SIG-M5 treated with dmso at 0.1 percent for 504 hours (cell line): ENCODE measurements at regions not wholly inside any gene's neighbourhood (a gene's known extent, or its start where the extent isn't known, plus 50 kb on each side); places are given as distances from the start of the nearest gene placed in this dataset.
"Not testable (repeated sequence)": the region's sequence is repeated elsewhere in the genome, so short reads cannot be mapped to it uniquely, and the experiment has no call there.

Source experiments
- DNase-seq: peaks from one replicate; lab custom pipeline; 2025; ENCODE audit not compliant: unreplicated experiment; lab: John Stamatoyannopoulos, UW

GRCh38 chr1:117314951-117315350 is 52.3 kb upstream of the MAN1A2 start:
- DNase-seq, result not testable (repeated sequence)

GRCh38 chr1:117313555-117313954 is 53.7 kb upstream of the MAN1A2 start:
- no peak for DNase-seq

GRCh38 chr1:117312453-117313138 is 54.7 kb upstream of the MAN1A2 start:
- DNase-seq, result peak; percentile 28

- DNase-seq, result no peak
Observed at GRCh38 chr1:117308311-117308916, 58.8 kb upstream of the MAN1A2 start.

GRCh38 chr1:117301901-117302300 is 65.3 kb upstream of the MAN1A2 start:
- DNase-seq, result no peak

GRCh38 chr1:117300183-117300582 is 67.1 kb upstream of the MAN1A2 start:
- DNase-seq, result not testable (repeated sequence)

- DNase-seq, result no peak
Observed at GRCh38 chr1:117295001-117295400, 72.2 kb upstream of the MAN1A2 start.

GRCh38 chr1:117290890-117291289 is 76.4 kb upstream of the MAN1A2 start:
- no peak for DNase-seq

- no peak for DNase-seq
Observed at GRCh38 chr1:117289316-117289870, 77.9 kb upstream of the MAN1A2 start.

GRCh38 chr1:117286562-117286961 is 75.8 kb upstream of the VTCN1 start:
- DNase-seq, result no peak

GRCh38 chr1:117286145-117286544 is 75.4 kb upstream of the VTCN1 start:
- DNase-seq, result no peak

GRCh38 chr1:117284399-117285215 is 73.9 kb upstream of the VTCN1 start:
- DNase-seq, result peak; percentile 77

GRCh38 chr1:117278531-117278930 is 67.8 kb upstream of the VTCN1 start:
- DNase-seq, result no peak

GRCh38 chr1:117275055-117275454 is 64.3 kb upstream of the VTCN1 start:
- DNase-seq, result no peak

- no peak for DNase-seq
Observed at GRCh38 chr1:117271959-117272358, 61.2 kb upstream of the VTCN1 start.

- no peak for DNase-seq
Observed at GRCh38 chr1:117271129-117271528, 60.4 kb upstream of the VTCN1 start.

GRCh38 chr1:117270679-117271078 is 60.0 kb upstream of the VTCN1 start:
- no peak for DNase-seq

- peak; percentile 75 for DNase-seq
Observed at GRCh38 chr1:117268535-117269455, 58.1 kb upstream of the VTCN1 start.

GRCh38 chr1:117267232-117267774 is 56.6 kb upstream of the VTCN1 start:
- DNase-seq, result peak; percentile 27

- no peak for DNase-seq
Observed at GRCh38 chr1:117262976-117263375, 52.2 kb upstream of the VTCN1 start.
